ENCODE measurements at regions not wholly inside any gene's neighbourhood (a gene's known extent, or its start where the extent isn't known, plus 50 kb on each side); places are given as distances from the start of the nearest gene placed in this dataset.

GRCh38 chrX:149222040-149222439 lies 283.1 kb downstream of the IDS start:
- TF ChIP-seq, protein P1, sequence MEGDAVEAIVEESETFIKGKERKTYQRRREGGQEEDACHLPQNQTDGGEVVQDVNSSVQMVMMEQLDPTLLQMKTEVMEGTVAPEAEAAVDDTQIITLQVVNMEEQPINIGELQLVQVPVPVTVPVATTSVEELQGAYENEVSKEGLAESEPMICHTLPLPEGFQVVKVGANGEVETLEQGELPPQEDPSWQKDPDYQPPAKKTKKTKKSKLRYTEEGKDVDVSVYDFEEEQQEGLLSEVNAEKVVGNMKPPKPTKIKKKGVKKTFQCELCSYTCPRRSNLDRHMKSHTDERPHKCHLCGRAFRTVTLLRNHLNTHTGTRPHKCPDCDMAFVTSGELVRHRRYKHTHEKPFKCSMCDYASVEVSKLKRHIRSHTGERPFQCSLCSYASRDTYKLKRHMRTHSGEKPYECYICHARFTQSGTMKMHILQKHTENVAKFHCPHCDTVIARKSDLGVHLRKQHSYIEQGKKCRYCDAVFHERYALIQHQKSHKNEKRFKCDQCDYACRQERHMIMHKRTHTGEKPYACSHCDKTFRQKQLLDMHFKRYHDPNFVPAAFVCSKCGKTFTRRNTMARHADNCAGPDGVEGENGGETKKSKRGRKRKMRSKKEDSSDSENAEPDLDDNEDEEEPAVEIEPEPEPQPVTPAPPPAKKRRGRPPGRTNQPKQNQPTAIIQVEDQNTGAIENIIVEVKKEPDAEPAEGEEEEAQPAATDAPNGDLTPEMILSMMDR (IDR thresholded peaks at IDR 0.05), result no peak
- no peak for TF ChIP-seq POLR2A (IDR thresholded peaks at IDR 0.05)
